Kidney (tissue), 13 donors: ENCODE measurements at regions not wholly inside any gene's neighbourhood (a gene's known extent, or its start where the extent isn't known, plus 50 kb on each side); places are given as distances from the start of the nearest gene placed in this dataset.

Source experiments
- DNase-seq, 5 donors: peaks; one replicate each; pipeline ENCODE4 v3.0.0-alpha.2; 2013 to 2020
- FAIRE-seq: peaks from 2 replicates; lab custom pipeline; 2012; peaks lifted over from hg19 to GRCh38; lab: Jason Lieb, UNC
- H3K27ac ChIP-seq, 2 donors: one replicate each; pipeline ENCODE4 v1.7.0; 2013; ENCODE audit warnings: low read depth in 2 of 2, low read length in 2 of 2, inconsistent platforms in 1 of 2
- H3K27me3 ChIP-seq: one replicate; pipeline ENCODE4 v1.7.1; 2013; ENCODE audit warnings: low read length, inconsistent platforms; ENCODE audit not compliant: control insufficient read depth, insufficient read depth
- H3K36me3 ChIP-seq, 3 donors: one replicate each; pipeline versions ENCODE4 v1.7.0 to v1.7.1; 2013; ENCODE audit warnings: low read length in 3 of 3, control low read depth in 1 of 3, inconsistent platforms in 1 of 3; ENCODE audit not compliant: insufficient read depth in 3 of 3, control insufficient read depth in 2 of 3
- H3K4me1 ChIP-seq, 3 donors: one replicate each; pipeline versions ENCODE4 v1.7.0 to v1.7.1; 2013; ENCODE audit warnings: low read length in 3 of 3, inconsistent platforms in 1 of 3, low read depth in 1 of 3; ENCODE audit not compliant: control insufficient read depth in 2 of 3, insufficient read depth in 2 of 3
- H3K4me3 ChIP-seq, 3 donors: one replicate each; pipeline versions ENCODE4 v1.7.0 to v1.8.1; 2013; ENCODE audit warnings: low read length in 3 of 3, control low read depth in 1 of 3, inconsistent platforms in 1 of 3
- H3K9ac ChIP-seq, 3 donors: one replicate each; pipeline versions ENCODE4 v1.7.0 to v1.7.1; 2013; ENCODE audit warnings: low read length in 3 of 3, control low read depth in 1 of 3, inconsistent platforms in 1 of 3
- H3K9me3 ChIP-seq, 3 donors: one replicate each; pipeline versions ENCODE4 v1.7.0 to v1.7.1; 2013; ENCODE audit warnings: low read length in 3 of 3, control low read depth in 1 of 3, inconsistent platforms in 1 of 3; ENCODE audit not compliant: control insufficient read depth in 2 of 3, insufficient read depth in 1 of 3
- intact Hi-C: fragments of 100-400 bp; cut with DNase I; formaldehyde crosslinking; loops from one replicate; pipeline ENCODE4 v1.11.1; 2022
- TF ChIP-seq, protein P1 (sequence below): IDR thresholded peaks from 3 replicates; pipeline ENCODE4 v1.5.1; 2012; ENCODE audit warnings: mild to moderate bottlenecking, moderate library complexity, borderline replicate concordance; ENCODE audit not compliant: insufficient read depth; ENCODE audit errors: extremely low read depth
- donor health status: control.
- donor health status: control.
- donor health status: control.
- donor health status: control.
- donor health status: control.
- donor health status: DM: yes; HTN: yes; CAD: no.
- donor health status: Normal renal cell carcinoma (clear cell type).

DNA sequence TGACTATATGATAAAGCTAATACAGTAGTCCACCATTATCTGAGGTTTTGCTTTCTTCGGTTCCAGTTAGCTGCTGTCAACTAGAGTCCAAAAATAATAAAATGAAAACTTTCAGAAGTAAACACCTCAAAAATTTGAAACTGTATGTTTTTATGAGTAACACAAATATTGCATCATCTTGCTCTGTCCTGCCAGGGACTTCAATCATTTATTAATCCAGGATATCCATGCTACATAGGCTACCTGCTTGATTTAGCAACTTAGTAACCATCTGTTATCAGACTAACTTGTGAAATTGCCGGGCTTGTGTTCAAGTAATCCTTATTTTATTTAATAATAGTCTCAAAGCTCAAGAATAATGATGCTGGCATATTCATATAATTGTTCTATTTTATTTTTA is 1537.8 kb upstream of the PABPC4L start:
- Histone ChIP-seq H3K4me3 (no peak overlapping the region), H3K4me1 (no peaks in the 10 kb centered on the region), H3K27ac (no peak overlapping the region), H3K9me3 (no peaks in the 10 kb centered on the region), H3K36me3 (no peaks in the 10 kb centered on the region), H3K9ac (no peak overlapping the region), H3K27me3 (no peaks in the 10 kb centered on the region)
- TF ChIP-seq, protein P1, sequence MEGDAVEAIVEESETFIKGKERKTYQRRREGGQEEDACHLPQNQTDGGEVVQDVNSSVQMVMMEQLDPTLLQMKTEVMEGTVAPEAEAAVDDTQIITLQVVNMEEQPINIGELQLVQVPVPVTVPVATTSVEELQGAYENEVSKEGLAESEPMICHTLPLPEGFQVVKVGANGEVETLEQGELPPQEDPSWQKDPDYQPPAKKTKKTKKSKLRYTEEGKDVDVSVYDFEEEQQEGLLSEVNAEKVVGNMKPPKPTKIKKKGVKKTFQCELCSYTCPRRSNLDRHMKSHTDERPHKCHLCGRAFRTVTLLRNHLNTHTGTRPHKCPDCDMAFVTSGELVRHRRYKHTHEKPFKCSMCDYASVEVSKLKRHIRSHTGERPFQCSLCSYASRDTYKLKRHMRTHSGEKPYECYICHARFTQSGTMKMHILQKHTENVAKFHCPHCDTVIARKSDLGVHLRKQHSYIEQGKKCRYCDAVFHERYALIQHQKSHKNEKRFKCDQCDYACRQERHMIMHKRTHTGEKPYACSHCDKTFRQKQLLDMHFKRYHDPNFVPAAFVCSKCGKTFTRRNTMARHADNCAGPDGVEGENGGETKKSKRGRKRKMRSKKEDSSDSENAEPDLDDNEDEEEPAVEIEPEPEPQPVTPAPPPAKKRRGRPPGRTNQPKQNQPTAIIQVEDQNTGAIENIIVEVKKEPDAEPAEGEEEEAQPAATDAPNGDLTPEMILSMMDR, result no peak
- intact Hi-C loops, result no loop called here
- no peak for DNase-seq
- FAIRE-seq, result no peak

DNA sequence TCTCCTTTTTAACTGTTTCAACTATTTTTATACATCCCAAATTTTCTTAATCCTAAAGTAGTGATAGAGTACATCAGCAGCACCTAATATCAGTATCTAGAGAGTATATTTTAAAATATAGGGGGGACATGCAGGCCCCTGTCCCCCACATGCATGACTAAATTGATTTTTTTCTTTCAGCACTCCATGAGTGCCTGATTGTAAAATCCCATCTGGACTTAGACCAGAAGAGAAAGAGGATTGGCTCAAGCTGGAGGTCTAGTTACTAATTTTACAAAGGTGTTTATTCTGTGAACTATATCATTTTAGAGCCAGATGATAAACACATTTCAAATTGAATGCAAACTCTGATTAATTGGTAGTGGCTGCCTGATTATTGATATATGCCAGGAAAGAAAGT is 1533.9 kb upstream of the PABPC4L start:
- FAIRE-seq (no peak), DNase-seq (no peak)
- H3K36me3 ChIP-seq, result no peaks in the 10 kb centered on the region
- no peaks in the 10 kb centered on the region for H3K9me3 ChIP-seq
- H3K27me3 ChIP-seq, result no peaks in the 10 kb centered on the region
- intact Hi-C loops, result no loop called here
- no peak overlapping the region for H3K9ac ChIP-seq
- H3K4me1 ChIP-seq, result no peaks in the 10 kb centered on the region
- TF ChIP-seq, protein P1, result no peak
- H3K27ac ChIP-seq, result no peak overlapping the region
- no peak overlapping the region for H3K4me3 ChIP-seq

DNA sequence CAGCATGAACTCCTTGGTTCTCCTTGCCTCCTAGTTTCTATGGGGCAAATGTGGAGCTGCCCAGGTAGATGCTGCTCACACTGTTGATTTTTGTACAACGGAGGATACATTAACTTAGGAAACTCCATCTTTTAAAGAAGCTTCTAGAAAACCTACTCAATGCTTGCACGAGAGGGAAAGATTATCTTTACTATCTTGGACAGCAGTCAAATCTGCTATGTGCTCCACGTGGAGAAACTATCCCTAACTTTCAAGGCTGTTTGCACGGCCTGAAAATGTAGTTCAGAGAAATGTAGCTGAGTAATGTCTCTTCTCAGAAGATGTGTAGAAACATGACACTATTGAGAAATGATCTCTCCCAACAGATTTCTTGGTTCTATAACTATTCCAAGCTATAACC is 1530.9 kb upstream of the PABPC4L start:
- intact Hi-C loops, result no loop called here
- Histone ChIP-seq H3K9ac (no peak overlapping the region), H3K27me3 (no peaks in the 10 kb centered on the region), H3K36me3 (no peaks in the 10 kb centered on the region), H3K9me3 (no peaks in the 10 kb centered on the region), H3K4me3 (no peak overlapping the region), H3K4me1 (no peaks in the 10 kb centered on the region), H3K27ac (no peak overlapping the region)
- FAIRE-seq, result no peak
- TF ChIP-seq, protein P1, result no peak
- no peak for DNase-seq

DNA sequence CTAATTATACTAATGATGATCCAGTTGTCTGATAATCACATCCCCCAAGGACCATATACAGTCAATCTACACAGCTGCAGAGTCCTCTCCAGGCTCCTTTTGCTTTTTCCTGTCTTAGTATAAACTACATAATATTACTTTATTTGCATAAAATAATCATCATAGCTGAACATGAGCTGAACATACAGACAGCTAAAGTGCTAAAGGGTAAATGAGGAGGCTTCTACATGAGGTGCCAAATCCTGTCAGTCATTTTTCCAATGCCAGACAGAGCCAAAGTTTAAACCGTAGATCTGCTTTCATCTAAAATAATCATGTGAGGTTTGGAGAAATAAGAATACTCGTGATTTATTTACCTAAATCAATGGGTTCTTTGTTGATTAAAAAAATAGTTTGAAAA is 1530.1 kb upstream of the PABPC4L start:
- no peaks in the 10 kb centered on the region for H3K9me3 ChIP-seq
- no peaks in the 10 kb centered on the region for H3K27me3 ChIP-seq
- no peak overlapping the region for H3K4me3 ChIP-seq
- H3K9ac ChIP-seq, result no peak overlapping the region
- intact Hi-C loops, result no loop called here
- H3K4me1 ChIP-seq, result no peaks in the 10 kb centered on the region
- FAIRE-seq, result no peak
- H3K27ac ChIP-seq, result no peak overlapping the region
- H3K36me3 ChIP-seq, result no peaks in the 10 kb centered on the region
- TF ChIP-seq, protein P1, result no peak
- DNase-seq, result no peak
